ENCODE measurements at regions not wholly inside any gene's neighbourhood (a gene's known extent, or its start where the extent isn't known, plus 50 kb on each side); places are given as distances from the start of the nearest gene placed in this dataset.

DNA sequence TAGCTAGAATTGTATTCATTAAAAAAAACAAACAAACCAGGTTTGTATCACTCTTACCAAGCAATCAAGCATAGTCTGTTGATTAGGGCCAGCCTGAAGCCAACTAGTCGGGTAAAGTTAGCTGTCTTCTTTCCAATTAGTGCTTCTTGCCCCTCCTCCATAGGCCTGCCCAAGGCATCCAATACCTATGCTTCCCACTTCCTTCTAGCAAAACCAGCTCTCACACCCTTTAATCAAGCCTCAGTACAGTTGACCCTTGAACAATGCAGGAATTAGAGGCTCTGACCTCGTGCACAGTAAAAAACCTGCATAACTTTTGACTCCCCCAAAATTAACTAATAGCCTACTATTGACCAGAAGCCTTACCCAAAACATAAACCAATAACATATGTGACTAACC lies 119.1 kb upstream of the DTNBP1 start:
- TF ChIP-seq, protein P1, sequence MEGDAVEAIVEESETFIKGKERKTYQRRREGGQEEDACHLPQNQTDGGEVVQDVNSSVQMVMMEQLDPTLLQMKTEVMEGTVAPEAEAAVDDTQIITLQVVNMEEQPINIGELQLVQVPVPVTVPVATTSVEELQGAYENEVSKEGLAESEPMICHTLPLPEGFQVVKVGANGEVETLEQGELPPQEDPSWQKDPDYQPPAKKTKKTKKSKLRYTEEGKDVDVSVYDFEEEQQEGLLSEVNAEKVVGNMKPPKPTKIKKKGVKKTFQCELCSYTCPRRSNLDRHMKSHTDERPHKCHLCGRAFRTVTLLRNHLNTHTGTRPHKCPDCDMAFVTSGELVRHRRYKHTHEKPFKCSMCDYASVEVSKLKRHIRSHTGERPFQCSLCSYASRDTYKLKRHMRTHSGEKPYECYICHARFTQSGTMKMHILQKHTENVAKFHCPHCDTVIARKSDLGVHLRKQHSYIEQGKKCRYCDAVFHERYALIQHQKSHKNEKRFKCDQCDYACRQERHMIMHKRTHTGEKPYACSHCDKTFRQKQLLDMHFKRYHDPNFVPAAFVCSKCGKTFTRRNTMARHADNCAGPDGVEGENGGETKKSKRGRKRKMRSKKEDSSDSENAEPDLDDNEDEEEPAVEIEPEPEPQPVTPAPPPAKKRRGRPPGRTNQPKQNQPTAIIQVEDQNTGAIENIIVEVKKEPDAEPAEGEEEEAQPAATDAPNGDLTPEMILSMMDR (IDR thresholded peaks at IDR 0.05), result no peak
- TF ChIP-seq POLR2A (IDR thresholded peaks at IDR 0.05), result no peak

All from body of pancreas (tissue), 4 donors.